ENCODE measurements at regions not wholly inside any gene's neighbourhood (a gene's known extent, or its start where the extent isn't known, plus 50 kb on each side); places are given as distances from the start of the nearest gene placed in this dataset.
"Not testable (repeated sequence)": the region's sequence is repeated elsewhere in the genome, so short reads cannot be mapped to it uniquely, and the experiment has no call there.

- Histone ChIP-seq H3K4me1 (ENCODE audit: insufficient read depth, low read length, severe bottlenecking) (no peaks in the 10 kb centered on the region), H2AFZ (ENCODE audit: low read length) (no peak overlapping the region), H3K36me3 (ENCODE audit: insufficient read depth, low read length) (no peaks in the 10 kb centered on the region), H3K9me3 (ENCODE audit: low read length) (no peaks in the 10 kb centered on the region), H3K4me3 (ENCODE audit: low read depth, low read length, poor library complexity, severe bottlenecking) (no peak overlapping the region), H3F3A (ENCODE audit: insufficient read depth, low read length) (no peaks in the 10 kb centered on the region), H3K79me2 (ENCODE audit: insufficient read depth, low read length) (no peaks in the 10 kb centered on the region), H3K27me3 (ENCODE audit: insufficient read depth, low read length) (no peaks in the 10 kb centered on the region), H3K4me2 (ENCODE audit: low read length) (no peak overlapping the region), H3K9ac (ENCODE audit: low read length) (no peak overlapping the region), H3K27ac (ENCODE audit: low read depth, low read length, poor library complexity, severe bottlenecking) (no peak overlapping the region), H4K20me1 (ENCODE audit: insufficient read depth, low read length) (no peaks in the 10 kb centered on the region), H3K9me2 (ENCODE audit: low read depth, low read length) (no peaks in the 10 kb centered on the region)
- TF ChIP-seq EZH2 (IDR thresholded peaks at IDR 0.05; ENCODE audit: borderline replicate concordance, low read length), result no peak
- TF ChIP-seq CTCF (IDR thresholded peaks at IDR 0.05; ENCODE audit: low read length), result no peak
Measured at GRCh38 chr12:131628766-131629448, 82.0 kb upstream of the SFSWAP start.

- H4K20me1 ChIP-seq (ENCODE audit: insufficient read depth, low read length), result no peaks in the 10 kb centered on the region
Measured at GRCh38 chr12:131631230-131631629, 79.7 kb upstream of the SFSWAP start.

DNA sequence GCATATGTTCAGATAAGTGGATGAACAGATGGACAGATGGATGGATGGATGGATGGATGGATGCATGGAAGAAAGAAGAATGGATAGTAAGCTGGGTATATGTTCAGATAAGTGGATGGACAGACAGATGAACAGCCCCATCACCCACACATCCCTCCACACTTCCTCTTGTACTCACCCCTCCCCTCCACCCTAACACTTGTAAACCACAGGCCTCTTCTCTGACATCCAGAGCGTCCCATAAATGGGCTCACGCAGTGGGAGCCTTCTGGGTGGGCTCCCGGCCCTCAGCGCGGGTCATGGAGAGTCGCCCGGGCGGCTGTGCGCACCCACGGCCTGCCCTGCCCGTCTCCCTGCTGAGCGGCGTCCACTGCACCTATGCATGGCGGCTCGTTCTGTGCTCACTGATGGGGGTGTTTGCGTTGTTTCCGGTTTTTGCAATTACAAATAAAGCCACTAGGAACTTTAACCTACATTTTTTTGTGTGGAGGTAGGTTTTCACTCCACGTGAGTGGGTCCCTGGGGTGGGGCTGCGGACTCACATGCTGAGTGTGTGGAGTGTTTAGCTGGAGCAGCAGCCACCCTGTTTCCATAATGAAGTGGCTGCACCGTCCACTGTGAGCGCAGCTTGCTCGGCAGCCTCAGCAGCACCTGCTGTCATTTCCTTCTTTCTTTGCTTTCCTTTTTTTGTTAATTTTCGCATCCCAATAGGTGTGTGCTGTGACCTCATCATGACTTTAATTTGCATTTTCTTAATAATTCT is 78.8 kb upstream of the SFSWAP start:
- H2AFZ ChIP-seq (ENCODE audit: low read length); H3K27ac ChIP-seq (ENCODE audit: low read depth, low read length, poor library complexity, severe bottlenecking); H3K4me3 ChIP-seq (ENCODE audit: low read depth, low read length, poor library complexity, severe bottlenecking); H3K9ac ChIP-seq (ENCODE audit: low read length); H3K9me2 ChIP-seq (ENCODE audit: low read depth, low read length); H3K9me3 ChIP-seq (ENCODE audit: low read length); H3K27me3 ChIP-seq (ENCODE audit: insufficient read depth, low read length); H3K79me2 ChIP-seq (ENCODE audit: insufficient read depth, low read length); H3K36me3 ChIP-seq (ENCODE audit: insufficient read depth, low read length); H4K20me1 ChIP-seq (ENCODE audit: insufficient read depth, low read length); H3K4me2 ChIP-seq (ENCODE audit: low read length); H3F3A ChIP-seq (ENCODE audit: insufficient read depth, low read length); H3K4me1 ChIP-seq (ENCODE audit: insufficient read depth, low read length, severe bottlenecking): not testable (repeated sequence)

More at GRCh38 chr12:131631230-131631629, 79.7 kb upstream of the SFSWAP start:
- Histone ChIP-seq H3K4me1 (ENCODE audit: insufficient read depth, low read length, severe bottlenecking) (no peaks in the 10 kb centered on the region), H3K27ac (ENCODE audit: low read depth, low read length, poor library complexity, severe bottlenecking) (no peak overlapping the region), H3K27me3 (ENCODE audit: insufficient read depth, low read length) (no peaks in the 10 kb centered on the region), H2AFZ (ENCODE audit: low read length) (no peak overlapping the region), H3K9me3 (ENCODE audit: low read length) (no peaks in the 10 kb centered on the region), H3K79me2 (ENCODE audit: insufficient read depth, low read length) (no peaks in the 10 kb centered on the region), H3K9ac (ENCODE audit: low read length) (no peak overlapping the region), H3K36me3 (ENCODE audit: insufficient read depth, low read length) (no peaks in the 10 kb centered on the region), H3F3A (ENCODE audit: insufficient read depth, low read length) (no peaks in the 10 kb centered on the region), H3K4me3 (ENCODE audit: low read depth, low read length, poor library complexity, severe bottlenecking) (no peak overlapping the region), H3K9me2 (ENCODE audit: low read depth, low read length) (no peaks in the 10 kb centered on the region), H3K4me2 (ENCODE audit: low read length) (no peak overlapping the region)
- no peak for TF ChIP-seq CTCF (IDR thresholded peaks at IDR 0.05; ENCODE audit: low read length)
- TF ChIP-seq EZH2 (IDR thresholded peaks at IDR 0.05; ENCODE audit: borderline replicate concordance, low read length), result no peak

GRCh38 chr12:131632652-131633023 is 78.3 kb upstream of the SFSWAP start:
- not testable (repeated sequence) for H4K20me1 ChIP-seq (ENCODE audit: insufficient read depth, low read length); H3K36me3 ChIP-seq (ENCODE audit: insufficient read depth, low read length); H3K9ac ChIP-seq (ENCODE audit: low read length); H2AFZ ChIP-seq (ENCODE audit: low read length); H3K9me2 ChIP-seq (ENCODE audit: low read depth, low read length); H3K9me3 ChIP-seq (ENCODE audit: low read length); H3K27me3 ChIP-seq (ENCODE audit: insufficient read depth, low read length); H3K27ac ChIP-seq (ENCODE audit: low read depth, low read length, poor library complexity, severe bottlenecking); H3K79me2 ChIP-seq (ENCODE audit: insufficient read depth, low read length); H3F3A ChIP-seq (ENCODE audit: insufficient read depth, low read length); H3K4me1 ChIP-seq (ENCODE audit: insufficient read depth, low read length, severe bottlenecking); H3K4me3 ChIP-seq (ENCODE audit: low read depth, low read length, poor library complexity, severe bottlenecking); H3K4me2 ChIP-seq (ENCODE audit: low read length)

- H3K4me2 ChIP-seq (ENCODE audit: low read length); H3K27me3 ChIP-seq (ENCODE audit: insufficient read depth, low read length); H3K9me3 ChIP-seq (ENCODE audit: low read length); H2AFZ ChIP-seq (ENCODE audit: low read length); H4K20me1 ChIP-seq (ENCODE audit: insufficient read depth, low read length); H3K9ac ChIP-seq (ENCODE audit: low read length); H3F3A ChIP-seq (ENCODE audit: insufficient read depth, low read length); H3K4me3 ChIP-seq (ENCODE audit: low read depth, low read length, poor library complexity, severe bottlenecking); H3K9me2 ChIP-seq (ENCODE audit: low read depth, low read length); H3K79me2 ChIP-seq (ENCODE audit: insufficient read depth, low read length); H3K4me1 ChIP-seq (ENCODE audit: insufficient read depth, low read length, severe bottlenecking); H3K27ac ChIP-seq (ENCODE audit: low read depth, low read length, poor library complexity, severe bottlenecking); H3K36me3 ChIP-seq (ENCODE audit: insufficient read depth, low read length): not testable (repeated sequence)
Measured at GRCh38 chr12:131633610-131634009, 77.3 kb upstream of the SFSWAP start.

Data from OCI-LY1 (cell line).